HepG2 (cell line): ENCODE measurements at regions not wholly inside any gene's neighbourhood (a gene's known extent, or its start where the extent isn't known, plus 50 kb on each side); places are given as distances from the start of the nearest gene placed in this dataset.

Source experiments
- ATAC-seq: fragments of 200-7000 bp; cut with Tn5 transposase; 3 replicates; pipeline ENCODE4 v1.9.1; 2020; ENCODE audit warnings: mild to moderate bottlenecking, moderate library complexity
- BruUV-seq: library from RNA; stranded (reverse); fragments of 400-500 nt; replicated peaks from 2 replicates; lab custom pipeline; 2021; lab: Mats Ljungman, UMichigan
- CTCF ChIA-PET: fragments of 300-600 bp; formaldehyde crosslinking; extraction: SDS; loops from one replicate; lab custom pipeline; 2021; ENCODE audit warnings: low total read pairs, inconsistent platforms, low intra/inter-chr PET ratio; lab: Yijun Ruan, JAX
- POLR2A ChIA-PET: fragments of 350-600 bp; sonication (Branson Sonifier 250); formaldehyde crosslinking; loops from one replicate; lab custom pipeline; 2020; ENCODE audit warnings: antibody characterized with exemption, inconsistent platforms; lab: Yijun Ruan, JAX
- DNase-seq: peaks from one replicate; pipeline ENCODE4 v3.0.0-alpha.2; 2015; ENCODE audit warnings: low spot score
- FAIRE-seq: peaks from 3 replicates; lab custom pipeline; 2011; peaks lifted over from hg19 to GRCh38; lab: Jason Lieb, UNC
- H2AFZ ChIP-seq: one replicate; pipeline ENCODE4 v1.6.1; 2011; ENCODE audit warnings: low read length, inconsistent platforms
- H3K27ac ChIP-seq: fragments of 300-600 bp; 3 replicates; pipeline ENCODE4 v1.8.0; 2011; ENCODE audit warnings: mixed run types, mild to moderate bottlenecking, mixed read lengths, low read length, inconsistent platforms; ENCODE audit not compliant: insufficient read depth; ENCODE audit errors: extremely low read length
- H3K27me3 ChIP-seq, 2 experiments: fragments of 200-600 bp in 1 of 2; 2 replicates in 1 of 2; 3 replicates in 1 of 2; pipeline versions ENCODE4 v1.6.0 to v1.8.0; 2011; ENCODE audit warnings: low read length in 2 of 2, mild to moderate bottlenecking in 2 of 2, moderate library complexity in 2 of 2, inconsistent platforms in 1 of 2; ENCODE audit not compliant: insufficient read depth in 2 of 2, control insufficient read depth in 1 of 2
- H3K36me3 ChIP-seq, 2 experiments: fragments of 200-600 bp in 1 of 2; replicated peaks in 1 of 2; 2 replicates in 1 of 2; 3 replicates in 1 of 2; pipeline versions ENCODE4 v1.5.1 to v1.8.0; 2011; ENCODE audit warnings: low read length in 2 of 2, inconsistent platforms in 1 of 2; ENCODE audit not compliant: insufficient read depth in 2 of 2, control insufficient read depth in 1 of 2
- H3K4me1 ChIP-seq: 2 replicates; pipeline ENCODE4 v1.5.1; 2012; ENCODE audit warnings: low read length, inconsistent platforms; ENCODE audit not compliant: insufficient read depth
- H3K4me2 ChIP-seq: 2 replicates; pipeline ENCODE4 v1.6.0; 2011; ENCODE audit warnings: low read depth, low read length, inconsistent platforms
- H3K4me3 ChIP-seq, 3 experiments: fragments of 200-600 bp in 1 of 3; sonication (generic), shearing (Covaris generic) in 1 of 3; replicated peaks in 1 of 3; 2 replicates each; pipeline ENCODE4 v1.5.1; 2011 to 2016; ENCODE audit warnings: low read length in 3 of 3, inconsistent platforms in 2 of 3, low read depth in 2 of 3, mild to moderate bottlenecking in 2 of 3, control low read depth in 1 of 3, mixed read lengths in 1 of 3; ENCODE audit not compliant: insufficient read depth in 1 of 3
- H3K79me2 ChIP-seq: one replicate; pipeline ENCODE4 v1.6.1; 2011; ENCODE audit warnings: low read length, inconsistent platforms; ENCODE audit not compliant: insufficient read depth
- H3K9ac ChIP-seq: 2 replicates; pipeline ENCODE4 v1.6.0; 2011; ENCODE audit warnings: mild to moderate bottlenecking, low read depth, low read length, inconsistent platforms; ENCODE audit not compliant: insufficient read depth
- H3K9me3 ChIP-seq: 2 replicates; pipeline ENCODE4 v1.5.1; 2012; ENCODE audit warnings: mild to moderate bottlenecking, low read length
- H4K20me1 ChIP-seq: 2 replicates; pipeline ENCODE4 v1.6.0; 2011; ENCODE audit warnings: inconsistent platforms, mild to moderate bottlenecking, low read length, moderate library complexity; ENCODE audit not compliant: insufficient read depth
- ARID4A ChIP-seq: sonication (generic); formaldehyde crosslinking; IDR thresholded peaks from 2 replicates; pipeline ENCODE4 v1.5.0; 2020; ENCODE audit warnings: mild to moderate bottlenecking, missing genetic modification reagents, borderline replicate concordance
- EED ChIP-seq: sonication (generic); formaldehyde crosslinking; IDR thresholded peaks from 2 replicates; pipeline ENCODE4 v1.5.0; 2020; ENCODE audit warnings: mild to moderate bottlenecking, missing genetic modification reagents
- JARID2 ChIP-seq: sonication (generic); formaldehyde crosslinking; IDR thresholded peaks from 2 replicates; pipeline ENCODE4 v1.8.1; 2023; ENCODE audit warnings: missing genetic modification reagents, inconsistent platforms; ENCODE audit not compliant: insufficient replicate concordance
- KLF15 ChIP-seq: sonication (generic); formaldehyde crosslinking; IDR thresholded peaks from 2 replicates; pipeline ENCODE4 v1.8.1; 2023; ENCODE audit warnings: borderline replicate concordance, mild to moderate bottlenecking, inconsistent platforms, missing genetic modification reagents, mixed read lengths
- MBNL3 ChIP-seq: fragments of 250-450 bp; sonication (Bioruptor Pico); conservative IDR thresholded peaks from 2 replicates; pipeline ENCODE4 v1.8.0; 2022; ENCODE audit warnings: mild to moderate bottlenecking, inconsistent platforms
- MZF1 ChIP-seq: sonication (generic); formaldehyde crosslinking; IDR thresholded peaks from 2 replicates; pipeline ENCODE4 v1.8.1; 2023; ENCODE audit warnings: mild to moderate bottlenecking, missing genetic modification reagents, borderline replicate concordance
- PRPF4 ChIP-seq: fragments of 200-400 bp; formaldehyde crosslinking; IDR thresholded peaks from 2 replicates; pipeline ENCODE4 v1.6.1; 2016; ENCODE audit warnings: low read length, low read depth; ENCODE audit not compliant: poor library complexity, severe bottlenecking
- RBM22 ChIP-seq: fragments of 200-400 bp; formaldehyde crosslinking; optimal IDR thresholded peaks from 2 replicates; pipeline ENCODE3; 2017; ENCODE audit warnings: mild to moderate bottlenecking, low read length, moderate library complexity
- SNAI1 ChIP-seq: sonication (generic); formaldehyde crosslinking; IDR thresholded peaks from 2 replicates; pipeline ENCODE4 v1.5.0; 2020; ENCODE audit warnings: mild to moderate bottlenecking, missing genetic modification reagents, borderline replicate concordance
- TMF1 ChIP-seq: sonication (generic); formaldehyde crosslinking; IDR thresholded peaks from 2 replicates; pipeline ENCODE4 v1.8.1; 2022; ENCODE audit warnings: low read depth, missing genetic modification reagents
- ZBTB21 ChIP-seq: sonication (generic); formaldehyde crosslinking; IDR thresholded peaks from 2 replicates; pipeline ENCODE4 v1.4.0; 2020; ENCODE audit warnings: missing genetic modification reagents
- ZBTB43 ChIP-seq: sonication (generic); formaldehyde crosslinking; conservative IDR thresholded peaks from 2 replicates; pipeline ENCODE4 v1.4.0; 2020; ENCODE audit warnings: missing genetic modification reagents
- ZNF253 ChIP-seq: sonication (generic); formaldehyde crosslinking; IDR thresholded peaks from 2 replicates; pipeline ENCODE4 v1.8.0; 2022; ENCODE audit warnings: mild to moderate bottlenecking, missing genetic modification reagents, borderline replicate concordance
- ZNF264 ChIP-seq: sonication (generic); formaldehyde crosslinking; IDR thresholded peaks from 2 replicates; pipeline ENCODE4 v1.4.0; 2020; ENCODE audit warnings: missing genetic modification reagents
- ZNF782 ChIP-seq: sonication (generic); formaldehyde crosslinking; IDR thresholded peaks from 2 replicates; pipeline ENCODE4 v1.4.0; 2020; ENCODE audit warnings: missing genetic modification reagents, mild to moderate bottlenecking, borderline replicate concordance
- WGBS: methylation state at CpG from one replicate; pipeline ENCODE4 v1.1.6; 2017; ENCODE audit warnings: low lambda C conversion rate; 5-methylcytosine and 5-hydroxymethylcytosine counted together
- in situ Hi-C: cut with HindIII; loops from 2 replicates; pipeline ENCODE4 v1.10.0; 2017; ENCODE audit warnings: low pct_unique_long_range_greater_than_20kb; ENCODE audit not compliant: extremely low pct_ligation_motif_present
- intact Hi-C: fragments of 100-400 bp; cut with micrococcal nuclease; formaldehyde crosslinking; loops from one replicate; pipeline ENCODE4 v1.10.0; 2022; ENCODE audit not compliant: unreplicated experiment

GRCh38 chr3:190990898-190991297, 128.4 kb upstream of the GMNC start:
- no peaks in the 10 kb centered on the region for H3K36me3 ChIP-seq
- ATAC-seq (no peak), FAIRE-seq (no peak), DNase-seq (no peak)
- intact Hi-C loops (no loop called here), in situ Hi-C loops (no loop called here)
- H3K79me2 ChIP-seq = no peaks in the 10 kb centered on the region
- ChIA-PET CTCF (no interaction called here), POLR2A (no interaction called here)
- no peaks in the 10 kb centered on the region for H3K27me3 ChIP-seq
- H4K20me1 ChIP-seq = no peaks in the 10 kb centered on the region
- peaks cover 22% of the 10 kb centered on the region; the same call in 1 of the 2 replicates for H3K9me3 ChIP-seq
- TF ChIP-seq PRPF4 = no peak
- TF ChIP-seq JARID2 (CRISPR knock-in tag) = no peak
- no peak for TF ChIP-seq ZBTB21 (CRISPR knock-in tag)
- TF ChIP-seq TMF1 = no peak
- no peak for TF ChIP-seq RBM22
- no peak for TF ChIP-seq ZNF782 (CRISPR knock-in tag)
- TF ChIP-seq ZNF264 (CRISPR knock-in tag) = no peak
- H3K27ac ChIP-seq = no peak overlapping the region
- no peaks in the 10 kb centered on the region for H3K4me1 ChIP-seq
- H2AFZ ChIP-seq = no peak overlapping the region
- H3K9ac ChIP-seq = no peak overlapping the region
- no peak overlapping the region for H3K4me2 ChIP-seq
- H3K4me3 ChIP-seq = no peak overlapping the region
- no TSS peak for BruUV-seq

GRCh38 chr3:190989218-190989617, 126.7 kb upstream of the GMNC start:
- DNase-seq = no peak
- intact Hi-C loops (no loop called here), in situ Hi-C loops (no loop called here)
- Histone ChIP-seq H2AFZ (no peak overlapping the region), H3K4me3 (no peak overlapping the region), H3K79me2 (no peaks in the 10 kb centered on the region), H3K27ac (no peak overlapping the region), H3K9me3 (peaks cover 22% of the 10 kb centered on the region; the same call in 1 of the 2 replicates), H3K36me3 (no peaks in the 10 kb centered on the region), H3K4me1 (no peaks in the 10 kb centered on the region), H4K20me1 (no peaks in the 10 kb centered on the region), H3K9ac (no peak overlapping the region), H3K27me3 (no peaks in the 10 kb centered on the region), H3K4me2 (no peak overlapping the region)
- ATAC-seq = no peak
- ChIA-PET POLR2A (no interaction called here), CTCF (no interaction called here)
- no peak for FAIRE-seq
- BruUV-seq = no TSS peak
- WGBS = 30% methylated on average over 2 of the region's 2 CpGs
- TF ChIP-seq EED (CRISPR knock-in tag) = no peak
- TF ChIP-seq MBNL3 (CRISPR knock-in tag) = no peak
- TF ChIP-seq ARID4A = no peak
- no peak for TF ChIP-seq MZF1 (CRISPR knock-in tag)
- no peak for TF ChIP-seq KLF15 (CRISPR knock-in tag)
- no peak for TF ChIP-seq SNAI1
- no peak for TF ChIP-seq ZBTB43 (CRISPR knock-in tag)
- no peak for TF ChIP-seq ZNF253 (CRISPR knock-in tag)
